WERI-Rb-1 (cell line): ENCODE measurements at regions not wholly inside any gene's neighbourhood (a gene's known extent, or its start where the extent isn't known, plus 50 kb on each side); places are given as distances from the start of the nearest gene placed in this dataset.

Experiments used
- DNase-seq: peaks from one replicate; pipeline ENCODE4 v3.0.0-alpha.2; 2020
- H3K27ac ChIP-seq: fragments of 250-450 bp; sonication (Bioruptor Pico); 2 replicates; pipeline ENCODE4 v1.5.1; 2020; ENCODE audit warnings: mild to moderate bottlenecking, moderate library complexity
- H3K27me3 ChIP-seq: fragments of 250-450 bp; sonication (Bioruptor Pico); 2 replicates; pipeline ENCODE4 v1.5.1; 2021; ENCODE audit warnings: mild to moderate bottlenecking, low read depth, moderate library complexity; ENCODE audit not compliant: insufficient read depth, severe bottlenecking
- H3K36me3 ChIP-seq: fragments of 250-450 bp; sonication (Bioruptor Pico); 2 replicates; pipeline ENCODE4 v1.5.1; 2020; ENCODE audit warnings: mild to moderate bottlenecking, moderate library complexity
- H3K4me3 ChIP-seq: 2 replicates; pipeline ENCODE4 v1.5.1; 2011; ENCODE audit warnings: low read depth, mild to moderate bottlenecking, control low read depth, low read length
- H3K9me3 ChIP-seq: fragments of 250-450 bp; sonication (Bioruptor Pico); 2 replicates; pipeline ENCODE4 v1.5.1; 2021; ENCODE audit warnings: mild to moderate bottlenecking, moderate library complexity; ENCODE audit not compliant: severe bottlenecking
- CTCF ChIP-seq: IDR thresholded peaks from 2 replicates; pipeline ENCODE4 v1.5.1; 2011; ENCODE audit warnings: low read depth, mild to moderate bottlenecking, control low read depth, inconsistent platforms, low read length

- H3K27ac ChIP-seq, result no peak overlapping the region
- H3K9me3 ChIP-seq, result no peaks in the 10 kb centered on the region
- no peak for TF ChIP-seq CTCF
- H3K27me3 ChIP-seq, result no peaks in the 10 kb centered on the region
- no peaks in the 10 kb centered on the region for H3K36me3 ChIP-seq
- no peak for DNase-seq
- no peak overlapping the region for H3K4me3 ChIP-seq
These were observed 1765.9 kb downstream of the PLA2G4A start for GRCh38 chr1:188594542-188595235.

GRCh38 chr1:188599313-188599712, 1770.6 kb downstream of the PLA2G4A start:
- TF ChIP-seq CTCF, result no peak
- H3K36me3 ChIP-seq, result no peaks in the 10 kb centered on the region
- no peaks in the 10 kb centered on the region for H3K9me3 ChIP-seq
- H3K4me3 ChIP-seq, result no peak overlapping the region
- DNase-seq, result no peak
- H3K27ac ChIP-seq, result no peak overlapping the region
- no peaks in the 10 kb centered on the region for H3K27me3 ChIP-seq

GRCh38 chr1:188611432-188611831, 1782.7 kb downstream of the PLA2G4A start:
- no peak for DNase-seq
- TF ChIP-seq CTCF, result no peak
- H3K27ac ChIP-seq, result no peak overlapping the region

GRCh38 chr1:188615321-188615720, 1786.6 kb downstream of the PLA2G4A start:
- Histone ChIP-seq H3K4me3 (no peak overlapping the region), H3K9me3 (no peaks in the 10 kb centered on the region), H3K36me3 (no peaks in the 10 kb centered on the region), H3K27me3 (no peaks in the 10 kb centered on the region), H3K27ac (no peak overlapping the region)
- DNase-seq, result no peak
- no peak for TF ChIP-seq CTCF

More at GRCh38 chr1:188611432-188611831, 1782.7 kb downstream of the PLA2G4A start:
- no peaks in the 10 kb centered on the region for H3K27me3 ChIP-seq
- no peak overlapping the region for H3K4me3 ChIP-seq
- H3K36me3 ChIP-seq, result no peaks in the 10 kb centered on the region
- H3K9me3 ChIP-seq, result no peaks in the 10 kb centered on the region

- Histone ChIP-seq H3K27ac (no peak overlapping the region), H3K36me3 (no peaks in the 10 kb centered on the region), H3K9me3 (no peaks in the 10 kb centered on the region), H3K4me3 (no peak overlapping the region), H3K27me3 (no peaks in the 10 kb centered on the region)
- DNase-seq, result no peak
- no peak for TF ChIP-seq CTCF
These were observed 1791.5 kb downstream of the PLA2G4A start for GRCh38 chr1:188620236-188620635.
